Liver (tissue), 8 donors: ENCODE measurements at regions not wholly inside any gene's neighbourhood (a gene's known extent, or its start where the extent isn't known, plus 50 kb on each side); places are given as distances from the start of the nearest gene placed in this dataset.

Source experiments
- DNase-seq: peaks from one replicate; pipeline ENCODE4 v3.0.0-alpha.2; 2017; ENCODE audit warnings: low spot score
- H3K27ac ChIP-seq, 2 donors: one replicate each; pipeline ENCODE4 v1.7.0; 2013; ENCODE audit warnings: inconsistent platforms in 2 of 2, low read length in 2 of 2, control low read depth in 1 of 2, low read depth in 1 of 2, mild to moderate bottlenecking in 1 of 2
- H3K27me3 ChIP-seq, 4 donors: one replicate each; pipeline versions ENCODE4 v1.6.1 to v1.7.0; 2013; ENCODE audit warnings: low read length in 3 of 4, inconsistent platforms in 1 of 4, mild to moderate bottlenecking in 1 of 4, moderate library complexity in 1 of 4; ENCODE audit not compliant: control insufficient read depth in 4 of 4, insufficient read depth in 4 of 4
- H3K36me3 ChIP-seq, 4 donors: one replicate each; pipeline versions ENCODE4 v1.6.1 to v1.7.0; 2013; ENCODE audit warnings: low read length in 3 of 4, mild to moderate bottlenecking in 3 of 4, low read depth in 1 of 4, moderate library complexity in 1 of 4; ENCODE audit not compliant: control insufficient read depth in 4 of 4, insufficient read depth in 3 of 4
- H3K4me1 ChIP-seq, 4 donors: one replicate each; pipeline versions ENCODE4 v1.6.1 to v1.7.0; 2013; ENCODE audit warnings: low read length in 3 of 4, mild to moderate bottlenecking in 3 of 4, moderate library complexity in 1 of 4; ENCODE audit not compliant: control insufficient read depth in 4 of 4, insufficient read depth in 4 of 4
- H3K4me3 ChIP-seq, 3 donors: one replicate each; pipeline versions ENCODE4 v1.6.1 to v1.7.0; 2013; ENCODE audit warnings: low read length in 3 of 3, control low read depth in 1 of 3, low read depth in 1 of 3, mild to moderate bottlenecking in 1 of 3
- H3K9ac ChIP-seq, 2 donors: one replicate each; pipeline ENCODE4 v1.7.0; 2013; ENCODE audit warnings: low read length in 2 of 2, mild to moderate bottlenecking in 2 of 2, moderate library complexity in 2 of 2, control low read depth in 1 of 2, low read depth in 1 of 2
- H3K9me3 ChIP-seq, 4 donors: one replicate each; pipeline versions ENCODE4 v1.6.1 to v1.7.0; 2013; ENCODE audit warnings: low read length in 3 of 4; ENCODE audit not compliant: control insufficient read depth in 4 of 4
- ATF3 ChIP-seq: IDR thresholded peaks from 2 replicates; pipeline ENCODE4 v1.6.1; 2016; ENCODE audit warnings: antibody characterized with exemption
- CTCF ChIP-seq: fragments of 150-350 bp; IDR thresholded peaks from 2 replicates; pipeline ENCODE4 v1.5.1; 2017; ENCODE audit warnings: improper control_type of control experiment, low read depth, low read length; ENCODE audit not compliant: missing input control
- EGR1 ChIP-seq, 2 donors: IDR thresholded peaks; 2 replicates each; pipeline ENCODE4 v1.6.1; 2016 to 2018; ENCODE audit warnings: antibody characterized with exemption in 2 of 2, low read depth in 2 of 2
- FOXA1 ChIP-seq: IDR thresholded peaks from 2 replicates; pipeline ENCODE4 v1.6.1; 2016; ENCODE audit warnings: antibody characterized with exemption
- FOXA2 ChIP-seq: IDR thresholded peaks from 2 replicates; pipeline ENCODE4 v1.6.1; 2016; ENCODE audit warnings: antibody characterized with exemption
- GABPA ChIP-seq, 2 donors: IDR thresholded peaks in 1 of 2; conservative IDR thresholded peaks in 1 of 2; 2 replicates each; pipeline ENCODE4 v1.6.1; 2016; ENCODE audit warnings: antibody characterized with exemption in 2 of 2, mild to moderate bottlenecking in 1 of 2, moderate library complexity in 1 of 2
- HNF4A ChIP-seq, 2 donors: conservative IDR thresholded peaks; 2 replicates each; pipeline ENCODE4 v1.6.1; 2016; ENCODE audit warnings: antibody characterized with exemption in 2 of 2, mild to moderate bottlenecking in 2 of 2
- HNF4G ChIP-seq: IDR thresholded peaks from 2 replicates; pipeline ENCODE4 v1.6.1; 2016; ENCODE audit warnings: antibody characterized with exemption
- JUND ChIP-seq, 2 donors: IDR thresholded peaks; 2 replicates each; pipeline ENCODE4 v1.6.1; 2016; ENCODE audit warnings: antibody characterized with exemption in 2 of 2
- MAX ChIP-seq: IDR thresholded peaks from 2 replicates; pipeline ENCODE4 v1.6.1; 2016; ENCODE audit warnings: antibody characterized with exemption
- NR2F2 ChIP-seq: IDR thresholded peaks from 2 replicates; pipeline ENCODE4 v1.6.1; 2016; ENCODE audit warnings: antibody characterized with exemption
- RAD21 ChIP-seq, 2 donors: IDR thresholded peaks; 2 replicates each; pipeline ENCODE4 v1.6.1; 2016; ENCODE audit warnings: antibody characterized with exemption in 2 of 2, mild to moderate bottlenecking in 2 of 2
- REST ChIP-seq: IDR thresholded peaks from 2 replicates; pipeline ENCODE4 v1.6.1; 2016; ENCODE audit warnings: antibody characterized with exemption, mild to moderate bottlenecking
- RXRA ChIP-seq, 2 donors: IDR thresholded peaks; 2 replicates each; pipeline ENCODE4 v1.6.1; 2017 to 2018; ENCODE audit warnings: antibody characterized with exemption in 2 of 2, mild to moderate bottlenecking in 1 of 2
- SP1 ChIP-seq: IDR thresholded peaks from 2 replicates; pipeline ENCODE4 v1.6.1; 2018; ENCODE audit warnings: antibody characterized with exemption, mild to moderate bottlenecking
- TAF1 ChIP-seq: conservative IDR thresholded peaks from 2 replicates; pipeline ENCODE4 v1.6.1; 2016; ENCODE audit warnings: antibody characterized with exemption, mild to moderate bottlenecking
- YY1 ChIP-seq: IDR thresholded peaks from 2 replicates; pipeline ENCODE4 v1.6.1; 2016; ENCODE audit warnings: antibody characterized with exemption, mild to moderate bottlenecking
- ZBTB33 ChIP-seq: IDR thresholded peaks from 2 replicates; pipeline ENCODE4 v1.6.1; 2016; ENCODE audit warnings: antibody characterized with exemption
- WGBS: extraction: QIAGEN DNeasy Blood & Tissue Kit; methylation state at CpG from one replicate; pipeline ENCODE4 v1.1.7; 2013; 5-methylcytosine and 5-hydroxymethylcytosine counted together
- donor health status: healthy.
- donor health status: healthy.
- donor health status: healthy.
- donor health status: healthy.
- donor health status: healthy.

DNA sequence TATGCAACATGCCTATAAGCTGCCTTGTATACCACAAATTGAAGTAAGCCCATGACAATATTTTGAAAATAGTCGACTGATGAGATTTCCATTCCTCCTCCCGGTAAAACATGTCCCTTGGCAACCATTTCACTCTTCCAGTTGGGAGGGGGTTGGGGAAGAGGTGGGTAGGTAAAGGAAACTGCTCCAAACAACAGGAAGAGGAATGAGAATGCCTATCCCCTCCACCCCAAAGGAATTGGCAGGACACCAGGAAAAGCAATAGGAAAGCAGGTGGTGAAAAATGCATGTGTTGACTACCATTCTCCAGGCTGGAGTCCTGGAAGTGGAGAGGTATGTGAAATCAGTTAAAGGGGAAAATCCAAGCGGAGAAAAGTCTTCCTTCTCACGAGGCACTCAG lies 455.9 kb upstream of the PSMD7 start:
- WGBS = 73% methylated on average over 4 of the region's 4 CpGs
- no peaks in the 10 kb centered on the region for H3K36me3 ChIP-seq
- no peaks in the 10 kb centered on the region for H3K4me1 ChIP-seq
- no peak overlapping the region for H3K4me3 ChIP-seq
- peaks cover 0 to 8% (median 4%) of the 10 kb centered on the region in 4 donors for H3K9me3 ChIP-seq
- H3K27ac ChIP-seq = no peak overlapping the region
- DNase-seq = no peak
- no peak for TF ChIP-seq ATF3
- H3K27me3 ChIP-seq = no peaks in the 10 kb centered on the region
- H3K9ac ChIP-seq = no peak overlapping the region

GRCh38 chr16:73831220-73831619 lies 465.4 kb upstream of the PSMD7 start:
- WGBS = 77% methylated on average over 8 of the region's 8 CpGs
- Histone ChIP-seq H3K9me3 (peaks cover 0 to under 1% (median 0%) of the 10 kb centered on the region in 4 donors), H3K36me3 (no peaks in the 10 kb centered on the region), H3K27me3 (no peaks in the 10 kb centered on the region), H3K4me1 (no peaks in the 10 kb centered on the region), H3K9ac (no peak overlapping the region), H3K27ac (no peak overlapping the region), H3K4me3 (no peak overlapping the region)
- DNase-seq = no peak
- TF ChIP-seq ZBTB33 (no peak), HNF4G (no peak), JUND (IDR thresholded peaks at IDR 0.05) (no peak), ATF3 (no peak), FOXA2 (no peak), RAD21 (IDR thresholded peaks at IDR 0.05) (no peak), EGR1 (IDR thresholded peaks at IDR 0.05; ENCODE audit: low read depth in 2 of 2) (no peak), RXRA (IDR thresholded peaks at IDR 0.05) (no peak), MAX (no peak), GABPA (IDR thresholded peaks at IDR 0.05 in 1 of 2, conservative IDR thresholded peaks at IDR 0.05 in 1 of 2) (no peak), NR2F2 (no peak), HNF4A (conservative IDR thresholded peaks at IDR 0.05) (no peak), SP1 (no peak), TAF1 (no peak), YY1 (no peak), FOXA1 (no peak), CTCF (no peak), REST (no peak)
